A549 (cell line): ENCODE measurements at regions not wholly inside any gene's neighbourhood (a gene's known extent, or its start where the extent isn't known, plus 50 kb on each side); places are given as distances from the start of the nearest gene placed in this dataset.

Experiments used
- BHLHE40 ChIP-seq: IDR thresholded peaks from 2 replicates; pipeline ENCODE4 v1.6.1; 2012; ENCODE audit warnings: low read depth, low read length, inconsistent platforms
- CTCF ChIP-seq: fragments of >200 bp; sonication (Bioruptor Twin); formaldehyde crosslinking; IDR thresholded peaks from 3 replicates; pipeline ENCODE4 v1.5.1; 2016
- POLR2A ChIP-seq: IDR thresholded peaks from 2 replicates; pipeline ENCODE4 v1.6.1; 2012; ENCODE audit warnings: mild to moderate bottlenecking, low read length
- RARB ChIP-seq: fragments of 250-450 bp; sonication (Bioruptor Pico); IDR thresholded peaks from 2 replicates; pipeline ENCODE4 v1.8.0; 2021; ENCODE audit warnings: mild to moderate bottlenecking, moderate library complexity
- SREBF2 ChIP-seq: fragments of 450-650 bp; IDR thresholded peaks from 2 replicates; pipeline ENCODE4 v1.6.1; 2014; ENCODE audit warnings: mild to moderate bottlenecking, moderate library complexity

GRCh38 chr11:24372491-24372890, 124.4 kb upstream of the LUZP2 start:
- no peak for TF ChIP-seq POLR2A
- TF ChIP-seq RARB (CRISPR knock-in tag) = no peak
- no peak for TF ChIP-seq SREBF2
- TF ChIP-seq BHLHE40 = no peak
- TF ChIP-seq CTCF = no peak
